ENCODE measurements at regions not wholly inside any gene's neighbourhood (a gene's known extent, or its start where the extent isn't known, plus 50 kb on each side); places are given as distances from the start of the nearest gene placed in this dataset.

DNA sequence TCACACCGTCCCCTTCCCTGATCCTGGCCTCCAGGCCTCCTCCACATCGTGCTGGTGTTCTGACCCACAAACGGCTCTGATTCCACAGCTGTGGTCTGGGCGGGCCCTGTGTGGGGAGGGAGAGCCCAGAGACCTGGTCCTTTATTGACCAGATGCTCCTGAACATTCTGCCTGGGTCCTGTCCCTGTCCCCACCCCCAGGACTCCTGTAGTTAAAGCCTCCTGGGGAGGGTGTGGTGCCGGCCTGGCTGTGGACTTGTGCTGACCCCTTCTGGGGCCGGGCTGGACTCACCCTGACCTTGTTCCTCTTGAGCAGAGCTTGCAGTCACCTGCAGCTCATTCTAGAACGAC is 128.7 kb downstream of the CTTN start:
- no peak for DNase-seq
- Histone ChIP-seq H4K20me1 (ENCODE audit: insufficient read depth, low read depth, low read length) (peaks cover 3% of the 10 kb centered on the region; the same call in 1 of the 2 replicates), H3K9me3 (ENCODE audit: low read length) (no peaks in the 10 kb centered on the region), H3K4me1 (ENCODE audit: low read length) (peaks cover 9% of the 10 kb centered on the region), H3K79me2 (ENCODE audit: low read length) (no peaks in the 10 kb centered on the region), H3K27ac (ENCODE audit: low read length) (no peak overlapping the region), H3K36me3 (ENCODE audit: insufficient read depth, low read length) (no peaks in the 10 kb centered on the region), H3K4me2 (ENCODE audit: low read depth, low read length, poor library complexity, severe bottlenecking) (no peak overlapping the region), H3K27me3 (ENCODE audit: low read length) (no peaks in the 10 kb centered on the region), H3K9ac (ENCODE audit: low read length) (no peak overlapping the region), H2AFZ (ENCODE audit: low read length) (no peak overlapping the region), H3K4me3 (ENCODE audit: low read length) (no peak overlapping the region), H3K9me2 (replicated peaks; ENCODE audit: insufficient read depth, low read length) (no peaks in the 10 kb centered on the region)

DNA sequence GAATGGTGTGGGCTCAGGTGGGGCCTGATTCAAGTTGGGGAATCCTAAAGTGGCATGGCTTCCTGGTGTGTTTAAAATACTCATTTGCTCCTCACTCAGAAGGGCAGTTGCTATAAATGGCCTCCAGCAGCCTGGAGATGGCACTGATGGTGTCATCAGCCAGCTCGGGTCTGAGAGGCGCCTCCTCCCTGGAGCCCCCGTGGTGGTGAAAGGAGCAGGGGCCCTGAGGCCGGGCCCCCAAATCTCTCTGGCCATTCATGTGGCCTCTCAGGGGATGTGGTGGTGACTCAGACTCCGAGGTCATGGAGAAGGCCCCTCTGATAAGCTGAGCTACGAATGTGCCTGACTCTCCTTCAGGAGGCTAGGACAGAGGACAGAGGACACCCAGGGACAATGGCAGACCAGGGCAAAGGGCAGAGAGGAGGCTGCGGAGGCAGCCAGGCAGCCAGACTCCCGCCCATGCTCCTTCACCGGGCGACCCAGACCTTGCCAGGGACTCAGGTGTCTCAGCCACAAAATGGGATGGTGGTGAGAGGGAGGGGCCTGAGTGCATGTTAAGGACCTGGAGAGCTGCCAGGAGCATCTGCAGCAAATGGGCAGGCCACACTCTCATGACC is 129.2 kb downstream of the CTTN start:
- Histone ChIP-seq H3K27me3 (ENCODE audit: low read length) (no peaks in the 10 kb centered on the region), H3K9me2 (replicated peaks; ENCODE audit: insufficient read depth, low read length) (no peaks in the 10 kb centered on the region), H3K4me1 (ENCODE audit: low read length) (peaks cover 9% of the 10 kb centered on the region), H3K4me3 (ENCODE audit: low read length) (no peak overlapping the region), H3K79me2 (ENCODE audit: low read length) (no peaks in the 10 kb centered on the region), H3K9ac (ENCODE audit: low read length) (no peak overlapping the region), H3K27ac (ENCODE audit: low read length) (no peak overlapping the region), H3K9me3 (ENCODE audit: low read length) (no peaks in the 10 kb centered on the region), H2AFZ (ENCODE audit: low read length) (no peak overlapping the region), H3K4me2 (ENCODE audit: low read depth, low read length, poor library complexity, severe bottlenecking) (no peak overlapping the region), H4K20me1 (ENCODE audit: insufficient read depth, low read depth, low read length) (peaks cover 3% of the 10 kb centered on the region; the same call in 1 of the 2 replicates), H3K36me3 (ENCODE audit: insufficient read depth, low read length) (no peaks in the 10 kb centered on the region)
- no peak for DNase-seq

DNA sequence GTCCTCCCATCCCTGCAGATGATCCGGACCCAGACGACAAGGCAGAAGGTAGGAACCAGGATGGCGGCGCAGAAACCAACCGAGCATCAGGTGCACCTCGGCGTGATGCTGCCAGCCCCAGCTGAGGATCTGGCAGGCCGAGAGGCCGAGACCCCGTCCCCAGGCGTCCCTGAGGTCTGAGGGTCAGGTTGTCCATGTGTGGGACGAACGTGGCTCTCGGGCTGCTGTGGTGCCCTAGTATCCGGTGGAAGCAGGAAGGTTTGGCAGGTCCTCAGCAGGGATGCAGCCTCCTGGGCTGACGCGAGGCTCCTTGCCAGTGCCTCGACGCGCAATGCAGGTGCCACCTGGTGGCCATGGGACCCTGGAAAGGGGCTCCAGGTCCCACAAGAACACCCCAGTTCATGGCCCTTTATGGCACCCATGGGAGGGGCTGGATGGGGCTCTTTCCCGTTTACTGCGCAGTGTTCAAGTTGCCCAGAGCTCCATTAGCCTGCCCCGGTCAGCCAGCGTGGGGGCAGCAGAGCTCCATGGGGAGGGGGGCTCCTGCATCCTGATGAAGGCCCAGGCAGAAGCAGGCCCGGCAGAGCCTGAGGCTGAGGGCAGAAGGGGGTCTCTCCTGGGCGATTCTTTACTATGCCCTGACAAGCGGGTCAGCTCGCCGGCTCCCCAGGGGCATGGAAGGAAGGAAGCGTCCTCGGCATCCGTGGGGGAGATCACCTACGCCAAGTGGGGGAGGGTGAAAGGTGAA is 129.9 kb downstream of the CTTN start:
- no peak overlapping the region for H3K4me2 ChIP-seq (ENCODE audit: low read depth, low read length, poor library complexity, severe bottlenecking)
- H3K4me3 ChIP-seq (ENCODE audit: low read length), result no peak overlapping the region
- H3K36me3 ChIP-seq (ENCODE audit: insufficient read depth, low read length), result no peaks in the 10 kb centered on the region
- DNase-seq, result no peak
- no peak overlapping the region for H2AFZ ChIP-seq (ENCODE audit: low read length)
- H3K9me3 ChIP-seq (ENCODE audit: low read length), result no peaks in the 10 kb centered on the region
- peaks cover 3% of the 10 kb centered on the region; the same call in 1 of the 2 replicates for H4K20me1 ChIP-seq (ENCODE audit: insufficient read depth, low read depth, low read length)
- no peaks in the 10 kb centered on the region for H3K79me2 ChIP-seq (ENCODE audit: low read length)
- peaks cover 9% of the 10 kb centered on the region for H3K4me1 ChIP-seq (ENCODE audit: low read length)
- H3K27ac ChIP-seq (ENCODE audit: low read length), result no peak overlapping the region
- no peaks in the 10 kb centered on the region for H3K9me2 ChIP-seq (replicated peaks; ENCODE audit: insufficient read depth, low read length)
- H3K9ac ChIP-seq (ENCODE audit: low read length), result no peak overlapping the region
- no peaks in the 10 kb centered on the region for H3K27me3 ChIP-seq (ENCODE audit: low read length)

DNA sequence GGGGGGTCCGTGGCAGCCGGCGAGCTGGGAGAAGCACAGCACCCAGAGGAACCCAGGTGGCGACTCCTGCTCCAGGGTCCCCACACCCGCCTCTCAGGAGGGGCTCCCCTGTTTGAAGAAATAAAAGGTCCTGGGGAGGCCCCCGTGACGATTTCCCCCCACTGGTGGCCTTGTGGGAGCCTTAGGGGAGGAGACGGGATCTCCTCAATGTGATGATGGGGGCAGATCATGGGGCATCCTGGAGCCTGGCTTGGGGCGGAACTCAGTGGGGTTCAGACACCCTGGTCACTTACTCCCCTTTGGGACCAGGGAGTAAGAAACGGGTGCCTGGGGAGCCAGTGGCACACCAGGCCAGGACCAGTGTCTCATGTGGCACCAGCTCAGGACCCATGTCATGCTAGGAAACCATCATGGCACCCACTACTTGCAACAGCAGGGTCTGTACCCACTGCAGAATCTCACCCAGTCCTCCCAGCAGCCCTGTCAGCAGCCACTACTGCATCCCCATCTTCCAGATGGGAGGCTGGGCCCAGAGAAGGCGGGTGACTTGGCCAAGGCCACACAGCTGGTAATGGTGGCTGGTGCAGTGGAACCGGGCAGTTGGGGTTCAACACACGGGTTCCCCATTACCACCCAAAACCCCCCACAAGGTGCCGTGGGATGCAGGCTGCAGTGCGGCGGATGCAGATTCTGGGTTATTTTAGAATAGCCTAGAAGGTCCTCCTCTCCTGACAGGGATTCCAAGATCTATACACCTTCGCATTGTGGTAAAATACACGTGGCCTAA is 130.7 kb downstream of the CTTN start:
- Histone ChIP-seq H3K27ac (ENCODE audit: low read length) (no peak overlapping the region), H2AFZ (ENCODE audit: low read length) (no peak overlapping the region), H3K9me3 (ENCODE audit: low read length) (no peaks in the 10 kb centered on the region), H3K4me2 (ENCODE audit: low read depth, low read length, poor library complexity, severe bottlenecking) (no peak overlapping the region), H3K4me3 (ENCODE audit: low read length) (no peak overlapping the region), H3K4me1 (ENCODE audit: low read length) (peaks cover 9% of the 10 kb centered on the region), H3K9ac (ENCODE audit: low read length) (no peak overlapping the region), H4K20me1 (ENCODE audit: insufficient read depth, low read depth, low read length) (peaks cover 3% of the 10 kb centered on the region; the same call in 1 of the 2 replicates), H3K9me2 (replicated peaks; ENCODE audit: insufficient read depth, low read length) (no peaks in the 10 kb centered on the region), H3K79me2 (ENCODE audit: low read length) (no peaks in the 10 kb centered on the region), H3K36me3 (ENCODE audit: insufficient read depth, low read length) (no peaks in the 10 kb centered on the region), H3K27me3 (ENCODE audit: low read length) (no peaks in the 10 kb centered on the region)
- no peak for DNase-seq

DNA sequence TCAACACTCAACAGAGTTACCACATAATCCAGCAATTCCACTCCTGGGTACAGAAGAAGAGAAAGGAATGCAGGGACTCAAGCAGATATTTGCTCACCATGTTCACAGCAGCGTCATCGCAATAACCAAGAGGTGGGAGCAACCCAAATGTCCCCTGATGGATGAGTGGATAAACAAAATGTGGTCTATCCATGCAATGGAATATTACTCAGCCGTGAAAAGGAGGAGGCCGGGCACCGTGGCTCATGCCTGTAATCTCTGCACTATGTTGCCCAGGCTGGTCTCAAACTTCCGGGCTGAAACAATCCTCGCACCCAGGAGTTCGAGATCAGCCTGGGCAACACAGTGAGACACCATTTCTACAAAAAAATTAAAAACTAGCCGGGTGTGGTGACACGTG is 131.7 kb downstream of the CTTN start:
- Histone ChIP-seq H3K4me1 (ENCODE audit: low read length) (no peaks in the 10 kb centered on the region; the same call in 1 of the 2 replicates), H3K4me2 (ENCODE audit: low read depth, low read length, poor library complexity, severe bottlenecking) (no peak overlapping the region), H3K9me3 (ENCODE audit: low read length) (no peaks in the 10 kb centered on the region), H3K4me3 (ENCODE audit: low read length) (no peak overlapping the region), H3K9ac (ENCODE audit: low read length) (no peak overlapping the region), H3K79me2 (ENCODE audit: low read length) (no peaks in the 10 kb centered on the region), H4K20me1 (ENCODE audit: insufficient read depth, low read depth, low read length) (peaks cover 3% of the 10 kb centered on the region; the same call in 1 of the 2 replicates), H3K9me2 (replicated peaks; ENCODE audit: insufficient read depth, low read length) (no peaks in the 10 kb centered on the region), H3K36me3 (ENCODE audit: insufficient read depth, low read length) (no peaks in the 10 kb centered on the region), H3K27me3 (ENCODE audit: low read length) (no peaks in the 10 kb centered on the region), H2AFZ (ENCODE audit: low read length) (no peak overlapping the region), H3K27ac (ENCODE audit: low read length) (no peak overlapping the region)
- DNase-seq, result no peak

DNA sequence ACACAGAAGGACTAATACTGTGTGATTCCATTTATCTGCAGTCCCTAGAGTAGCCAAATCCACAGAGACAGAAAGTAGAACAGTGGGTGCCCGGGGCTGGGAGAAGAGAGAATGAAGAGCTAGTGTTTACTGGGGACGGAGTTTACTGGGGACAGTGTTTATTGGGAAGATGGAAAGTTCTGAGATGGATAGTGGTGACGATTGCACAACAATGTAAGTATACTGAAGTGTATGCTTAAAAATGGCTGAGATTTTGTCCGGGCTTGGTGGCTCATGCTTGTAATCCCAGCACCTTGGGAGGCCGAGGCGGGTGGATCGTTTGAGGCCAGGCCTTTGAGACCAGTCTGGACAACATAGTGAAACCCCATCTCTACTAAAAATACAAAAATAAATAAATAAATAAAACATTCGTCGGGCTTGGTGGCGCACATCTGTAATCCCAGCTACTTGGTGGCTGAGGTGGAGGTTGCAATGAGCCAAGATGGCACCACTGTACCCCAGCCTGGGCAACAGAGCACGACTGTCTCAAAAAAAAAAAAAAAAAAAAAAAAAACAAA is 132.4 kb downstream of the CTTN start:
- no peaks in the 10 kb centered on the region for H3K9me3 ChIP-seq (ENCODE audit: low read length)
- no peaks in the 10 kb centered on the region for H3K79me2 ChIP-seq (ENCODE audit: low read length)
- H3K36me3 ChIP-seq (ENCODE audit: insufficient read depth, low read length), result no peaks in the 10 kb centered on the region
- no peak overlapping the region for H2AFZ ChIP-seq (ENCODE audit: low read length)
- peaks cover 3% of the 10 kb centered on the region; the same call in 1 of the 2 replicates for H4K20me1 ChIP-seq (ENCODE audit: insufficient read depth, low read depth, low read length)
- no peak overlapping the region for H3K27ac ChIP-seq (ENCODE audit: low read length)
- H3K4me3 ChIP-seq (ENCODE audit: low read length), result no peak overlapping the region
- H3K9ac ChIP-seq (ENCODE audit: low read length), result no peak overlapping the region
- H3K27me3 ChIP-seq (ENCODE audit: low read length), result no peaks in the 10 kb centered on the region
- no peaks in the 10 kb centered on the region for H3K4me1 ChIP-seq (ENCODE audit: low read length)
- no peaks in the 10 kb centered on the region for H3K9me2 ChIP-seq (replicated peaks; ENCODE audit: insufficient read depth, low read length)
- no peak overlapping the region for H3K4me2 ChIP-seq (ENCODE audit: low read depth, low read length, poor library complexity, severe bottlenecking)
- no peak for DNase-seq

DNA sequence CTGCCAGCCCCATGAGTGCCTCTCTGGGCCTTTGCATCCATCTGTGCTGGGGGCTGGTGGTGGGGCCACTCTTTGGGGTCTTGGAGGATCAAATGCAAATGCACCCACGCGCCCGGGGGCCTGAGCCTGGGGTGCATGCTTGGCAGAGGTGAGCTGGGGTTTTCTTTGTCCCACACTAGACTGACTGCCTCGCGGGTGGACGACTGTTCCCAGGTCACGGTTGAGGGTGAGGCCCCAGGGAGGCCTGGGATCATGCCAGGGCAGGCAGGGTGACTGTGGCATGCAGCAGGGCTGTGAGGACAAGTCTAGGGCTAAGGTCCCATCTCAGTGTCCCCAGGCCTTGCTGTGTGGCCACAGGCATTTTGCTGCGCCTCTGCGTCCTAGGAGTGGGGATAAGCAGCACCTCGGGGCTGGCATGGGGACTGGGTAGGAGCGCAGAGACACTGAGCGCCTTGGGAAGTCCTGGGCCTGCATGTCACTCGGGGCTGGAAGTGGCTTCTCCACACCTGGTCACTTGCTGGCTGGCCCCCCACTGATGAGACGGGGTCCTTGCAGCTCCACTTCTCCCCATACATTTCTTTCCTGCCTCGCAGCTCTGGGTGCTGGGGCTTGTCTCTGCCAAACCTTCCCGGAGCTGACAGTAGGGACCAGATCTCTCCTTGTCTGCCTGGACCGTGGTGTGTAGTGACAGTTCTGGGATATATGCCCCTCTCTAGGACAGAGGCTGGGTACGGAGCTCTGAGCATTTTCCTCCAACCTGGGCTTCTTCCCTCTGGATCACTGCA is 133.1 kb downstream of the CTTN start:
- Histone ChIP-seq H3K9me2 (replicated peaks; ENCODE audit: insufficient read depth, low read length) (no peaks in the 10 kb centered on the region), H3K4me3 (ENCODE audit: low read length) (no peak overlapping the region), H4K20me1 (ENCODE audit: insufficient read depth, low read depth, low read length) (no peaks in the 10 kb centered on the region), H3K4me1 (ENCODE audit: low read length) (no peaks in the 10 kb centered on the region), H3K27ac (ENCODE audit: low read length) (no peak overlapping the region), H3K36me3 (ENCODE audit: insufficient read depth, low read length) (no peaks in the 10 kb centered on the region), H3K79me2 (ENCODE audit: low read length) (no peaks in the 10 kb centered on the region), H2AFZ (ENCODE audit: low read length) (no peak overlapping the region), H3K9me3 (ENCODE audit: low read length) (no peaks in the 10 kb centered on the region), H3K27me3 (ENCODE audit: low read length) (no peaks in the 10 kb centered on the region), H3K9ac (ENCODE audit: low read length) (no peak overlapping the region), H3K4me2 (ENCODE audit: low read depth, low read length, poor library complexity, severe bottlenecking) (no peak overlapping the region)
- DNase-seq, result no peak

Measured in Karpas-422 (cell line).